ENCODE measurements at regions not wholly inside any gene's neighbourhood (a gene's known extent, or its start where the extent isn't known, plus 50 kb on each side); places are given as distances from the start of the nearest gene placed in this dataset.

GRCh38 chr3:34225821-34226366 lies 427.5 kb downstream of the PDCD6IP start (continued):
- no peak for TF ChIP-seq REST (IDR thresholded peaks at IDR 0.05; ENCODE audit: unreplicated experiment)

GRCh38 chr3:34229876-34230275 lies 431.4 kb downstream of the PDCD6IP start:
- Histone ChIP-seq H4K20me1 (replicated peaks; ENCODE audit: insufficient read depth) (no peaks in the 10 kb centered on the region), H3K36me3 (ENCODE audit: insufficient read depth) (no peaks in the 10 kb centered on the region), H3K4me3 (no peak overlapping the region), H3K79me2 (replicated peaks; ENCODE audit: insufficient read depth) (no peaks in the 10 kb centered on the region), H3K9me2 (ENCODE audit: insufficient read depth) (no peaks in the 10 kb centered on the region), H3K27ac (ENCODE audit: low read depth) (no peak overlapping the region), H3K4me1 (ENCODE audit: insufficient read depth) (no peaks in the 10 kb centered on the region), H3F3A (replicated peaks; ENCODE audit: low read depth) (no peaks in the 10 kb centered on the region), H3K4me2 (no peak overlapping the region), H2AFZ (no peak overlapping the region), H3K27me3 (ENCODE audit: insufficient read depth) (no peaks in the 10 kb centered on the region)
- Mint-ChIP-seq H3K9me3 (no peaks in the 10 kb centered on the region), H3K4me1 (no peaks in the 10 kb centered on the region), H3K27ac (no peak overlapping the region), H3K4me3 (no peak overlapping the region), H3K27me3 (ENCODE audit: insufficient read depth, low read depth, poor library complexity) (no peaks in the 10 kb centered on the region), H3K36me3 (ENCODE audit: low read depth) (no peaks in the 10 kb centered on the region)
- DNase-seq (ENCODE audit: low spot score) (no peak), ATAC-seq (no peak)
- TF ChIP-seq ZNF114 (CRISPR knock-in tag; IDR thresholded peaks at IDR 0.05) (no peak), EZH2 (IDR thresholded peaks at IDR 0.05; ENCODE audit: low read depth, unreplicated experiment) (no peak), JUNB (IDR thresholded peaks at IDR 0.05; ENCODE audit: unreplicated experiment) (no peak), CTCF (conservative IDR thresholded peaks at IDR 0.05; ENCODE audit: low read depth in 2 of 2) (no peak), NANOG (IDR thresholded peaks at IDR 0.05; ENCODE audit: borderline replicate concordance) (no peak), ETS1 (IDR thresholded peaks at IDR 0.05) (no peak), EZH2phosphoT487 (IDR thresholded peaks at IDR 0.05; ENCODE audit: unreplicated experiment) (no peak), ZNF462 (CRISPR knock-in tag; IDR thresholded peaks at IDR 0.05) (no peak), CREB1 (CRISPR knock-in tag; IDR thresholded peaks at IDR 0.05; ENCODE audit: low read depth) (no peak), POLR2AphosphoS5 (IDR thresholded peaks at IDR 0.05; ENCODE audit: low read depth) (no peak), ZNF331 (CRISPR knock-in tag; IDR thresholded peaks at IDR 0.05; ENCODE audit: low read depth) (no peak)

All from GM23338 (cell line).